GM12878 (cell line): ENCODE measurements at regions not wholly inside any gene's neighbourhood (a gene's known extent, or its start where the extent isn't known, plus 50 kb on each side); places are given as distances from the start of the nearest gene placed in this dataset.
A peak's percentile ranks its signal among the peaks of the same experiment; 100 is the strongest.

ENCODE experiments used
- ATF7 ChIP-seq: fragments of 450-650 bp; IDR thresholded peaks from 2 replicates; pipeline ENCODE4 v1.6.1; 2016; ENCODE audit warnings: low read depth, mild to moderate bottlenecking
- BACH1 ChIP-seq: fragments of 450-650 bp; IDR thresholded peaks from 2 replicates; pipeline ENCODE4 v1.6.1; 2017; ENCODE audit warnings: mild to moderate bottlenecking, borderline replicate concordance
- BHLHE40 ChIP-seq, 2 experiments: fragments of 450-650 bp in 1 of 2; IDR thresholded peaks; 2 replicates each; pipeline ENCODE4 v1.6.1; 2011 to 2017; ENCODE audit warnings: low read depth in 2 of 2, borderline replicate concordance in 1 of 2, improper control_type of control experiment in 1 of 2, low read length in 1 of 2, mild to moderate bottlenecking in 1 of 2
- BRCA1 ChIP-seq: IDR thresholded peaks from 2 replicates; pipeline ENCODE4 v1.6.1; 2011; ENCODE audit warnings: low read depth, low read length, improper control_type of control experiment
- CHD4 ChIP-seq: fragments of 200-600 bp; sonication (generic); IDR thresholded peaks from 2 replicates; pipeline ENCODE4 v1.6.1; 2016; ENCODE audit warnings: mild to moderate bottlenecking
- DPF2 ChIP-seq: fragments of 450-650 bp; IDR thresholded peaks from 2 replicates; pipeline ENCODE4 v1.6.1; 2017; ENCODE audit warnings: mild to moderate bottlenecking
- EP300 ChIP-seq, 2 experiments: fragments of 150-350 bp in 1 of 2; IDR thresholded peaks; 2 replicates each; pipeline ENCODE4 v1.6.1; 2011 to 2012; ENCODE audit warnings: low read depth in 2 of 2, low read length in 2 of 2, borderline replicate concordance in 1 of 2, improper control_type of control experiment in 1 of 2, inconsistent platforms in 1 of 2; ENCODE audit not compliant: control insufficient read depth in 1 of 2
- ESRRA ChIP-seq: IDR thresholded peaks from 2 replicates; pipeline ENCODE4 v1.6.1; 2012; ENCODE audit warnings: mild to moderate bottlenecking, low read length, improper control_type of control experiment
- HDGF ChIP-seq: fragments of 450-650 bp; IDR thresholded peaks from 2 replicates; pipeline ENCODE4 v1.6.1; 2016; ENCODE audit warnings: antibody characterized with exemption
- MEF2A ChIP-seq: IDR thresholded peaks from 2 replicates; pipeline ENCODE4 v1.6.1; 2011; ENCODE audit warnings: low read depth, mild to moderate bottlenecking, low read length, moderate library complexity; ENCODE audit not compliant: insufficient read depth
- MEF2B ChIP-seq: fragments of 450-650 bp; IDR thresholded peaks from 2 replicates; pipeline ENCODE4 v1.6.1; 2018; ENCODE audit warnings: mild to moderate bottlenecking, moderate library complexity; ENCODE audit not compliant: partially characterized antibody, poor library complexity, severe bottlenecking
- RAD21 ChIP-seq: IDR thresholded peaks from 2 replicates; pipeline ENCODE4 v1.6.1; 2011; ENCODE audit warnings: mild to moderate bottlenecking, low read depth, low read length, moderate library complexity; ENCODE audit not compliant: insufficient read depth
- RCOR1 ChIP-seq: conservative IDR thresholded peaks from 2 replicates; pipeline ENCODE4 v1.6.1; 2012; ENCODE audit warnings: low read depth, low read length, improper control_type of control experiment
- ZNF217 ChIP-seq: fragments of 450-650 bp; IDR thresholded peaks from 2 replicates; pipeline ENCODE4 v1.6.1; 2017; ENCODE audit warnings: antibody characterized with exemption, mild to moderate bottlenecking
- ZNF24 ChIP-seq: fragments of 450-650 bp; IDR thresholded peaks from 2 replicates; pipeline ENCODE4 v1.6.1; 2017; ENCODE audit warnings: antibody characterized with exemption, mild to moderate bottlenecking
- ZNF274 ChIP-seq: IDR thresholded peaks from one replicate; pipeline ENCODE4 v1.8.0; 2011; ENCODE audit not compliant: insufficient read length, insufficient read depth
- TF ChIP-seq, protein P1 (sequence below): fragments of 450-650 bp; formaldehyde crosslinking; IDR thresholded peaks from 2 replicates; pipeline ENCODE4 v1.4.0; 2020; ENCODE audit warnings: mild to moderate bottlenecking, moderate library complexity
- TF ChIP-seq, protein P2 (sequence below): fragments of 450-650 bp; IDR thresholded peaks from 2 replicates; pipeline ENCODE4 v1.6.1; 2017; ENCODE audit warnings: low read depth, mild to moderate bottlenecking, moderate library complexity
- TF ChIP-seq, protein P3 (sequence below): fragments of 450-650 bp; IDR thresholded peaks from 2 replicates; pipeline ENCODE4 v1.6.1; 2016; ENCODE audit warnings: mild to moderate bottlenecking
- TF ChIP-seq, protein P4 (sequence below): fragments of 450-650 bp; IDR thresholded peaks from 2 replicates; pipeline ENCODE4 v1.6.1; 2018; ENCODE audit warnings: mild to moderate bottlenecking, low read depth, moderate library complexity; ENCODE audit not compliant: partially characterized antibody

DNA sequence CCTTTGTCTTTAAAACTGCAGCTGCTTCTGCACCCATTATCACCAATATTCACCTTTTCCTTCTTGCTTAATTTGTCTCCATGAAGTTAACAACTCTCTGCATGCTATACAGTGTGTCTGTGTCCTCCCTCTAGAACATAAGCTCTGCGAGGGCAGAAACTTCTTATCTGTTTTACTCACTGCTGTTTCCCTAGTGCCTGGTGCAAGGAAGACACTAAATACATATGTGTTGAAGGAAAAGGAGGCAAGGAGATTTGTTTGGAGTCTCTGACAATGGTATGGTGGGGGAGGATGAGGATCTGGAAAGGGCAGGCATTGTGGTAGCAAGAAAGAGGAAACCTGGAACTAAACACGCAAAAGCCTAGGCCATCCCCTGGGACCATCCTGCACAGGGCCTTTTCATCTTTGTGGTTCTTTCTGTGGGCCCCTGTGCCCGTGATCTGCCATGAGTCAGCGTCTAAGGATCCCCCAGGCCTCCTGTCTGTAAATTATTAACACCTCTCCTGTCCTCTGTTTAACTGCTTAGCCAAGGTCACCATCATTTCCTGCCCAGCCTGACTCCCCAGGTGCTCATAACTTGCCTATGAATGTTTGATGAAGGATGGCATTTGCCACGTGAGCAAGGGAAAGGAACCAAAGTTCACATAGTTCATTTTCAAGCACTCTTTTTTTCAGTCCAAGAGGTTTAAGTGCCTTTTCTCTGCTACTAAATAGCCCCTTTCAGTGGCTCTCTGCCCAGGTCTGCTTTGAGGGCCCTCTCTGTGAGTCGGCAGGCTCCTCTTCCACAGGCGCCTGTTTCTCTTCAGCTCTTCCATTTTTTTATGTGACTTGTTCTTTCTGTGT lies 131.1 kb downstream of the RASSF10 start (continued):
- TF ChIP-seq, protein P1, sequence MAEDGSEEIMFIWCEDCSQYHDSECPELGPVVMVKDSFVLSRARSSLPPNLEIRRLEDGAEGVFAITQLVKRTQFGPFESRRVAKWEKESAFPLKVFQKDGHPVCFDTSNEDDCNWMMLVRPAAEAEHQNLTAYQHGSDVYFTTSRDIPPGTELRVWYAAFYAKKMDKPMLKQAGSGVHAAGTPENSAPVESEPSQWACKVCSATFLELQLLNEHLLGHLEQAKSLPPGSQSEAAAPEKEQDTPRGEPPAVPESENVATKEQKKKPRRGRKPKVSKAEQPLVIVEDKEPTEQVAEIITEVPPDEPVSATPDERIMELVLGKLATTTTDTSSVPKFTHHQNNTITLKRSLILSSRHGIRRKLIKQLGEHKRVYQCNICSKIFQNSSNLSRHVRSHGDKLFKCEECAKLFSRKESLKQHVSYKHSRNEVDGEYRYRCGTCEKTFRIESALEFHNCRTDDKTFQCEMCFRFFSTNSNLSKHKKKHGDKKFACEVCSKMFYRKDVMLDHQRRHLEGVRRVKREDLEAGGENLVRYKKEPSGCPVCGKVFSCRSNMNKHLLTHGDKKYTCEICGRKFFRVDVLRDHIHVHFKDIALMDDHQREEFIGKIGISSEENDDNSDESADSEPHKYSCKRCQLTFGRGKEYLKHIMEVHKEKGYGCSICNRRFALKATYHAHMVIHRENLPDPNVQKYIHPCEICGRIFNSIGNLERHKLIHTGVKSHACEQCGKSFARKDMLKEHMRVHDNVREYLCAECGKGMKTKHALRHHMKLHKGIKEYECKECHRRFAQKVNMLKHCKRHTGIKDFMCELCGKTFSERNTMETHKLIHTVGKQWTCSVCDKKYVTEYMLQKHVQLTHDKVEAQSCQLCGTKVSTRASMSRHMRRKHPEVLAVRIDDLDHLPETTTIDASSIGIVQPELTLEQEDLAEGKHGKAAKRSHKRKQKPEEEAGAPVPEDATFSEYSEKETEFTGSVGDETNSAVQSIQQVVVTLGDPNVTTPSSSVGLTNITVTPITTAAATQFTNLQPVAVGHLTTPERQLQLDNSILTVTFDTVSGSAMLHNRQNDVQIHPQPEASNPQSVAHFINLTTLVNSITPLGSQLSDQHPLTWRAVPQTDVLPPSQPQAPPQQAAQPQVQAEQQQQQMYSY, result no peak
- TF ChIP-seq ZNF217 (peak; percentile 56; the same call in 1 of the 2 replicates), HDGF (no peak), ESRRA (no peak; the same call in 1 of the 2 replicates), ZNF274 (no peak), CHD4 (no peak), MEF2A (no peak), ZNF24 (no peak), RCOR1 (no peak), ATF7 (peak; percentile 35; the same call in 1 of the 2 replicates), MEF2B (peak; percentile 83), EP300 (IDR thresholded peaks at IDR 0.05; ENCODE audit: borderline replicate concordance in 1 of 2, control insufficient read depth in 1 of 2, low read depth in 2 of 2, low read length in 2 of 2) (peak in 1 of 2 experiments; percentile 9; a peak in 1 of 4 replicates), BHLHE40 (IDR thresholded peaks at IDR 0.05; ENCODE audit: borderline replicate concordance in 1 of 2, low read depth in 2 of 2, low read length in 1 of 2) (peak; percentile 83 to 93), DPF2 (peak; percentile 75), RAD21 (no peak), BACH1 (peak; percentile 34; the same call in 1 of the 2 replicates), BRCA1 (no peak)
- TF ChIP-seq, protein P2, sequence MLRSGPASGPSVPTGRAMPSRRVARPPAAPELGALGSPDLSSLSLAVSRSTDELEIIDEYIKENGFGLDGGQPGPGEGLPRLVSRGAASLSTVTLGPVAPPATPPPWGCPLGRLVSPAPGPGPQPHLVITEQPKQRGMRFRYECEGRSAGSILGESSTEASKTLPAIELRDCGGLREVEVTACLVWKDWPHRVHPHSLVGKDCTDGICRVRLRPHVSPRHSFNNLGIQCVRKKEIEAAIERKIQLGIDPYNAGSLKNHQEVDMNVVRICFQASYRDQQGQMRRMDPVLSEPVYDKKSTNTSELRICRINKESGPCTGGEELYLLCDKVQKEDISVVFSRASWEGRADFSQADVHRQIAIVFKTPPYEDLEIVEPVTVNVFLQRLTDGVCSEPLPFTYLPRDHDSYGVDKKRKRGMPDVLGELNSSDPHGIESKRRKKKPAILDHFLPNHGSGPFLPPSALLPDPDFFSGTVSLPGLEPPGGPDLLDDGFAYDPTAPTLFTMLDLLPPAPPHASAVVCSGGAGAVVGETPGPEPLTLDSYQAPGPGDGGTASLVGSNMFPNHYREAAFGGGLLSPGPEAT, result 0 out of 2 replicates have a peak, but pooled peaks have one; percentile 38
- TF ChIP-seq, protein P3, sequence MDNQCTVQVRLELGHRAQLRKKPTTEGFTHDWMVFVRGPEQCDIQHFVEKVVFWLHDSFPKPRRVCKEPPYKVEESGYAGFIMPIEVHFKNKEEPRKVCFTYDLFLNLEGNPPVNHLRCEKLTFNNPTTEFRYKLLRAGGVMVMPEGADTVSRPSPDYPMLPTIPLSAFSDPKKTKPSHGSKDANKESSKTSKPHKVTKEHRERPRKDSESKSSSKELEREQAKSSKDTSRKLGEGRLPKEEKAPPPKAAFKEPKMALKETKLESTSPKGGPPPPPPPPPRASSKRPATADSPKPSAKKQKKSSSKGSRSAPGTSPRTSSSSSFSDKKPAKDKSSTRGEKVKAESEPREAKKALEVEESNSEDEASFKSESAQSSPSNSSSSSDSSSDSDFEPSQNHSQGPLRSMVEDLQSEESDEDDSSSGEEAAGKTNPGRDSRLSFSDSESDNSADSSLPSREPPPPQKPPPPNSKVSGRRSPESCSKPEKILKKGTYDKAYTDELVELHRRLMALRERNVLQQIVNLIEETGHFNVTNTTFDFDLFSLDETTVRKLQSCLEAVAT, result no peak
- TF ChIP-seq, protein P4, sequence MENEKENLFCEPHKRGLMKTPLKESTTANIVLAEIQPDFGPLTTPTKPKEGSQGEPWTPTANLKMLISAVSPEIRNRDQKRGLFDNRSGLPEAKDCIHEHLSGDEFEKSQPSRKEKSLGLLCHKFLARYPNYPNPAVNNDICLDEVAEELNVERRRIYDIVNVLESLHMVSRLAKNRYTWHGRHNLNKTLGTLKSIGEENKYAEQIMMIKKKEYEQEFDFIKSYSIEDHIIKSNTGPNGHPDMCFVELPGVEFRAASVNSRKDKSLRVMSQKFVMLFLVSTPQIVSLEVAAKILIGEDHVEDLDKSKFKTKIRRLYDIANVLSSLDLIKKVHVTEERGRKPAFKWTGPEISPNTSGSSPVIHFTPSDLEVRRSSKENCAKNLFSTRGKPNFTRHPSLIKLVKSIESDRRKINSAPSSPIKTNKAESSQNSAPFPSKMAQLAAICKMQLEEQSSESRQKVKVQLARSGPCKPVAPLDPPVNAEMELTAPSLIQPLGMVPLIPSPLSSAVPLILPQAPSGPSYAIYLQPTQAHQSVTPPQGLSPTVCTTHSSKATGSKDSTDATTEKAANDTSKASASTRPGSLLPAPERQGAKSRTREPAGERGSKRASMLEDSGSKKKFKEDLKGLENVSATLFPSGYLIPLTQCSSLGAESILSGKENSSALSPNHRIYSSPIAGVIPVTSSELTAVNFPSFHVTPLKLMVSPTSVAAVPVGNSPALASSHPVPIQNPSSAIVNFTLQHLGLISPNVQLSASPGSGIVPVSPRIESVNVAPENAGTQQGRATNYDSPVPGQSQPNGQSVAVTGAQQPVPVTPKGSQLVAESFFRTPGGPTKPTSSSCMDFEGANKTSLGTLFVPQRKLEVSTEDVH, result no peak
